H1 (cell line): ENCODE measurements at regions not wholly inside any gene's neighbourhood (a gene's known extent, or its start where the extent isn't known, plus 50 kb on each side); places are given as distances from the start of the nearest gene placed in this dataset.
A peak's percentile ranks its signal among the peaks of the same experiment; 100 is the strongest.

ENCODE experiments used
- ASH2L ChIP-seq: fragments of 200-600, 300-600 bp; sonication (generic); IDR thresholded peaks from one replicate; pipeline ENCODE4 v1.7.1; 2017; ENCODE audit warnings: low read length
- ATF3 ChIP-seq: IDR thresholded peaks from 2 replicates; pipeline ENCODE4 v1.6.1; 2011; ENCODE audit warnings: low read depth, mild to moderate bottlenecking, low read length; ENCODE audit not compliant: insufficient read depth
- BACH1 ChIP-seq: IDR thresholded peaks from 2 replicates; pipeline ENCODE4 v1.6.1; 2012; ENCODE audit warnings: low read length, improper control_type of control experiment
- BCL11A ChIP-seq, 2 experiments: IDR thresholded peaks; one replicate each; pipeline ENCODE4 v1.6.1; 2011; ENCODE audit warnings: low read depth in 2 of 2, low read length in 2 of 2, mild to moderate bottlenecking in 2 of 2
- CREB1 ChIP-seq: IDR thresholded peaks from 2 replicates; pipeline ENCODE4 v1.6.1; 2012; ENCODE audit warnings: inconsistent platforms
- EGR1 ChIP-seq: IDR thresholded peaks from 2 replicates; pipeline ENCODE4 v1.6.1; 2011; ENCODE audit warnings: low read depth, low read length, borderline replicate concordance
- KDM4A ChIP-seq: IDR thresholded peaks from one replicate; pipeline ENCODE4 v1.7.1; 2012; ENCODE audit warnings: low read depth, mild to moderate bottlenecking, moderate library complexity, low read length, inconsistent platforms; ENCODE audit not compliant: severe bottlenecking
- MAX ChIP-seq: IDR thresholded peaks from 2 replicates; pipeline ENCODE4 v1.6.1; 2012; ENCODE audit warnings: inconsistent platforms
- NANOG ChIP-seq: IDR thresholded peaks from 2 replicates; pipeline ENCODE4 v1.6.1; 2011; ENCODE audit warnings: low read length, low read depth, mild to moderate bottlenecking, inconsistent platforms; ENCODE audit not compliant: insufficient read depth, poor library complexity, severe bottlenecking
- PHF8 ChIP-seq: fragments of 200-600 bp; sonication (generic); conservative IDR thresholded peaks from 2 replicates; pipeline ENCODE4 v1.7.1; 2012; ENCODE audit warnings: low read depth, mild to moderate bottlenecking, inconsistent platforms, low read length, moderate library complexity
- RAD21 ChIP-seq, 2 experiments: IDR thresholded peaks in 1 of 2; conservative IDR thresholded peaks in 1 of 2; 2 replicates each; pipeline ENCODE4 v1.6.1; 2011; ENCODE audit warnings: low read depth in 2 of 2, low read length in 2 of 2, improper control_type of control experiment in 1 of 2, inconsistent platforms in 1 of 2, mild to moderate bottlenecking in 1 of 2, moderate library complexity in 1 of 2
- RBBP5 ChIP-seq: IDR thresholded peaks from 2 replicates; pipeline ENCODE4 v1.7.1; 2012; ENCODE audit warnings: low read depth, mild to moderate bottlenecking, inconsistent platforms, low read length, moderate library complexity, borderline replicate concordance
- SAP30 ChIP-seq: fragments of 300-600 bp; sonication (generic); IDR thresholded peaks from 2 replicates; pipeline ENCODE4 v1.7.1; 2012; ENCODE audit warnings: low read length, moderate library complexity, mild to moderate bottlenecking, inconsistent platforms; ENCODE audit not compliant: insufficient read depth, insufficient replicate concordance
- SIN3A ChIP-seq, 2 experiments: IDR thresholded peaks in 1 of 2; conservative IDR thresholded peaks in 1 of 2; 2 replicates each; pipeline ENCODE4 v1.6.1; 2011 to 2012; ENCODE audit warnings: low read length in 2 of 2, improper control_type of control experiment in 1 of 2, low read depth in 1 of 2, mild to moderate bottlenecking in 1 of 2
- SIX5 ChIP-seq: IDR thresholded peaks from 2 replicates; pipeline ENCODE4 v1.6.1; 2011; ENCODE audit warnings: mild to moderate bottlenecking, low read depth, low read length
- SP1 ChIP-seq: IDR thresholded peaks from 2 replicates; pipeline ENCODE4 v1.6.1; 2011; ENCODE audit warnings: low read depth, low read length
- SP4 ChIP-seq: IDR thresholded peaks from 2 replicates; pipeline ENCODE4 v1.6.1; 2012; ENCODE audit warnings: low read length, inconsistent platforms
- SUZ12 ChIP-seq: fragments of 200-600 bp; sonication (generic); IDR thresholded peaks from 2 replicates; pipeline ENCODE4 v1.6.1; 2012; ENCODE audit warnings: mild to moderate bottlenecking, inconsistent platforms, low read length, moderate library complexity, mixed read lengths
- TCF12 ChIP-seq: IDR thresholded peaks from 2 replicates; pipeline ENCODE4 v1.6.1; 2011; ENCODE audit warnings: low read depth, mild to moderate bottlenecking, low read length
- TF ChIP-seq, protein P1 (sequence below): IDR thresholded peaks from 2 replicates; pipeline ENCODE4 v1.6.1; 2012; ENCODE audit warnings: inconsistent platforms

- TF ChIP-seq SAP30: peak; percentile 81
- TF ChIP-seq TCF12: peak; percentile 91
- peak; percentile 70 for TF ChIP-seq BACH1
- 0 out of 4 replicates have a peak, but pooled peaks of 1 of the 2 experiments have one; percentile 58 for TF ChIP-seq SIN3A (conservative IDR thresholded peaks at IDR 0.05 in 1 of 2, IDR thresholded peaks at IDR 0.05 in 1 of 2; ENCODE audit: low read depth in 1 of 2, low read length in 2 of 2)
- TF ChIP-seq CREB1: 0 out of 2 replicates have a peak, but pooled peaks have one; percentile 24
- TF ChIP-seq ATF3: no peak
- TF ChIP-seq MAX: 0 out of 2 replicates have a peak, but pooled peaks have one; percentile 58
- no peak for TF ChIP-seq SIX5
- TF ChIP-seq RAD21 (IDR thresholded peaks at IDR 0.05 in 1 of 2, conservative IDR thresholded peaks at IDR 0.05 in 1 of 2; ENCODE audit: low read depth in 2 of 2, low read length in 2 of 2): peak; percentile 14 to 24; a peak in 2 of 4 replicates
- peak; percentile 34 for TF ChIP-seq NANOG
- TF ChIP-seq KDM4A: peak; percentile 8
- TF ChIP-seq SP1: peak; percentile 65; the same call in 1 of the 2 replicates
- TF ChIP-seq PHF8: no peak
- no peak for TF ChIP-seq BCL11A (IDR thresholded peaks at IDR 0.05; ENCODE audit: low read depth in 2 of 2, low read length in 2 of 2)
- TF ChIP-seq EGR1: 0 out of 2 replicates have a peak, but pooled peaks have one; percentile 46
- TF ChIP-seq, protein P1, sequence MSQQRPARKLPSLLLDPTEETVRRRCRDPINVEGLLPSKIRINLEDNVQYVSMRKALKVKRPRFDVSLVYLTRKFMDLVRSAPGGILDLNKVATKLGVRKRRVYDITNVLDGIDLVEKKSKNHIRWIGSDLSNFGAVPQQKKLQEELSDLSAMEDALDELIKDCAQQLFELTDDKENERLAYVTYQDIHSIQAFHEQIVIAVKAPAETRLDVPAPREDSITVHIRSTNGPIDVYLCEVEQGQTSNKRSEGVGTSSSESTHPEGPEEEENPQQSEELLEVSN: peak; percentile 83; the same call in 1 of the 2 replicates
- TF ChIP-seq SP4: no peak
- TF ChIP-seq RBBP5: peak; percentile 45; the same call in 1 of the 2 replicates
- peak; percentile 68 for TF ChIP-seq ASH2L
- peak; percentile 50; the same call in 1 of the 2 replicates for TF ChIP-seq SUZ12
These were observed 54.3 kb upstream of the KDM7A start (continued) for GRCh38 chr7:140230861-140231770.
